HCT116 (cell line): ENCODE measurements at regions not wholly inside any gene's neighbourhood (a gene's known extent, or its start where the extent isn't known, plus 50 kb on each side); places are given as distances from the start of the nearest gene placed in this dataset.

Source experiments
- ATAC-seq: fragments of 200-7000 bp; cut with Tn5 transposase; 2 replicates; pipeline ENCODE4 v1.9.1; 2020; ENCODE audit warnings: mild to moderate bottlenecking, moderate library complexity
- BruUV-seq: library from RNA; stranded (reverse); fragments of 400-500 nt; replicated peaks from 2 replicates; lab custom pipeline; 2021; lab: Mats Ljungman, UMichigan
- CTCF ChIA-PET: fragments of 300-600 bp; sonication (Branson Sonifier 250); formaldehyde crosslinking; loops from one replicate; lab custom pipeline; 2021; ENCODE audit warnings: antibody characterized with exemption; lab: Charles Lee
- POLR2A ChIA-PET: fragments of 300-600, 350-600 bp; sonication (Branson Sonifier 250); formaldehyde crosslinking; loops from one replicate; lab custom pipeline; 2021; ENCODE audit warnings: antibody characterized with exemption; lab: Charles Lee
- RAD21 ChIA-PET, 2 experiments: fragments of 300-600 bp; sonication (Branson Sonifier 250); formaldehyde crosslinking; loops; one replicate each; lab custom pipeline; 2023; ENCODE audit warnings: low total read pairs in 2 of 2; ENCODE audit not compliant: uncharacterized antibody in 2 of 2, unreplicated experiment in 2 of 2, low non-redundant PET in 1 of 2; lab: Charles Lee
- DNase-seq: peaks from one replicate; pipeline ENCODE4 v3.0.0-alpha.2; 2010; ENCODE audit warnings: low read depth, low spot score
- H2AFZ ChIP-seq: fragments of 200-600 bp; shearing (Covaris generic), sonication (generic); 2 replicates; pipeline ENCODE4 v1.6.1; 2017; ENCODE audit warnings: low read depth, mixed run types, mixed read lengths, antibody characterized with exemption, low read length; ENCODE audit not compliant: poor library complexity, severe bottlenecking
- H3K27ac ChIP-seq: 2 replicates; pipeline ENCODE4 v1.5.1; 2012; ENCODE audit warnings: low read depth, low read length
- H3K27me3 ChIP-seq: fragments of 200-600 bp; sonication (generic); 2 replicates; pipeline ENCODE4 v1.6.1; 2016; ENCODE audit warnings: mixed run types, low read length, mixed read lengths; ENCODE audit not compliant: insufficient read depth
- H3K36me3 ChIP-seq, 2 experiments: fragments of 200-500 bp in 1 of 2; fragments of 200-600 bp in 1 of 2; sonication (Bioruptor generic) in 1 of 2; sonication (generic) in 1 of 2; 2 replicates each; pipeline versions ENCODE4 v1.5.1 to v1.6.1; 2014 to 2016; ENCODE audit warnings: low read length in 2 of 2, inconsistent platforms in 1 of 2, mixed read lengths in 1 of 2, mixed run types in 1 of 2; ENCODE audit not compliant: insufficient read depth in 2 of 2, control insufficient read depth in 1 of 2
- H3K4me1 ChIP-seq, 2 experiments: fragments of 200-600 bp in 1 of 2; sonication (generic) in 1 of 2; 2 replicates each; pipeline versions ENCODE4 v1.5.1 to v1.6.1; 2012 to 2017; ENCODE audit warnings: low read length in 2 of 2, inconsistent platforms in 1 of 2, mild to moderate bottlenecking in 1 of 2, mixed read lengths in 1 of 2, mixed run types in 1 of 2, moderate library complexity in 1 of 2; ENCODE audit not compliant: insufficient read depth in 2 of 2, control insufficient read depth in 1 of 2
- H3K4me2 ChIP-seq: fragments of 200-600 bp; sonication (generic); 2 replicates; pipeline ENCODE4 v1.6.1; 2017; ENCODE audit warnings: mixed run types, low read length, mixed read lengths
- H3K4me3 ChIP-seq, 2 experiments: fragments of 200-600 bp in 1 of 2; sonication (generic) in 1 of 2; replicated peaks in 1 of 2; 2 replicates each; pipeline ENCODE4 v1.5.1; 2011 to 2016; ENCODE audit warnings: low read length in 2 of 2, control low read depth in 1 of 2, low read depth in 1 of 2, mild to moderate bottlenecking in 1 of 2, mixed read lengths in 1 of 2, mixed run types in 1 of 2
- H3K79me2 ChIP-seq: fragments of 200-600 bp; sonication (generic); 2 replicates; pipeline ENCODE4 v1.6.1; 2017; ENCODE audit warnings: mild to moderate bottlenecking, mixed run types, low read length, moderate library complexity, mixed read lengths; ENCODE audit not compliant: insufficient read depth
- H3K9ac ChIP-seq: fragments of 200-600 bp; sonication (generic); 2 replicates; pipeline ENCODE4 v1.6.1; 2016; ENCODE audit warnings: low read length, mixed read lengths
- H3K9me2 ChIP-seq: fragments of 200-600 bp; sonication (generic), shearing (Covaris generic); 2 replicates; pipeline ENCODE4 v1.6.1; 2017; ENCODE audit warnings: mixed run types, mild to moderate bottlenecking, moderate library complexity; ENCODE audit not compliant: insufficient read depth
- H3K9me3 ChIP-seq, 2 experiments: fragments of 200-500 bp in 1 of 2; fragments of 200-600 bp in 1 of 2; sonication (Bioruptor generic) in 1 of 2; sonication (generic) in 1 of 2; 2 replicates each; pipeline ENCODE4 v1.6.1; 2014 to 2017; ENCODE audit warnings: low read length in 2 of 2, mixed read lengths in 2 of 2, inconsistent platforms in 1 of 2, low read depth in 1 of 2, mild to moderate bottlenecking in 1 of 2, mixed run types in 1 of 2, moderate library complexity in 1 of 2; ENCODE audit not compliant: control insufficient read depth in 1 of 2, insufficient read depth in 1 of 2
- H4K20me1 ChIP-seq: fragments of 200-600 bp; sonication (generic), shearing (Covaris generic); 2 replicates; pipeline ENCODE4 v1.6.1; 2017; ENCODE audit warnings: mixed run types, mild to moderate bottlenecking, moderate library complexity; ENCODE audit not compliant: insufficient read depth
- ATF3 ChIP-seq: IDR thresholded peaks from 2 replicates; pipeline ENCODE4 v1.6.1; 2012
- CBX3 ChIP-seq: IDR thresholded peaks from 2 replicates; pipeline ENCODE4 v1.6.1; 2012; ENCODE audit warnings: low read depth
- CTCF ChIP-seq, 3 experiments: fragments of 200-600 bp in 1 of 3; sonication (generic) in 1 of 3; IDR thresholded peaks in 2 of 3; conservative IDR thresholded peaks in 1 of 3; 2 replicates each; pipeline ENCODE4 v1.5.1; 2012 to 2017; ENCODE audit warnings: low read depth in 2 of 3, low read length in 2 of 3, antibody characterized with exemption in 1 of 3, borderline replicate concordance in 1 of 3, control low read depth in 1 of 3, mild to moderate bottlenecking in 1 of 3, mixed read lengths in 1 of 3, mixed run types in 1 of 3, moderate library complexity in 1 of 3; ENCODE audit not compliant: insufficient read depth in 1 of 3
- ELF1 ChIP-seq: IDR thresholded peaks from 2 replicates; pipeline ENCODE4 v1.6.1; 2012; ENCODE audit warnings: low read depth, borderline replicate concordance
- EZH2phosphoT487 ChIP-seq: fragments of 200-600 bp; IDR thresholded peaks from 2 replicates; pipeline ENCODE4 v1.6.1; 2018; ENCODE audit warnings: antibody characterized with exemption, borderline replicate concordance
- FOSL1 ChIP-seq: IDR thresholded peaks from 2 replicates; pipeline ENCODE4 v1.6.1; 2012; ENCODE audit warnings: low read depth
- JUND ChIP-seq: IDR thresholded peaks from 2 replicates; pipeline ENCODE4 v1.6.1; 2012
- MAX ChIP-seq: IDR thresholded peaks from 2 replicates; pipeline ENCODE4 v1.6.1; 2012
- POLR2A ChIP-seq: IDR thresholded peaks from 2 replicates; pipeline ENCODE4 v1.7.0; 2011; ENCODE audit warnings: borderline replicate concordance; ENCODE audit not compliant: insufficient read depth, insufficient read length; ENCODE audit errors: extremely low read depth
- SIN3A ChIP-seq: IDR thresholded peaks from 2 replicates; pipeline ENCODE4 v1.6.1; 2012; ENCODE audit warnings: low read depth
- SRF ChIP-seq: IDR thresholded peaks from 2 replicates; pipeline ENCODE4 v1.6.1; 2012; ENCODE audit warnings: low read depth
- TCF7L2 ChIP-seq: IDR thresholded peaks from 2 replicates; pipeline ENCODE4 v1.7.0; 2011; ENCODE audit warnings: borderline replicate concordance, inconsistent platforms; ENCODE audit not compliant: insufficient read depth, insufficient read length; ENCODE audit errors: extremely low read depth
- YY1 ChIP-seq: IDR thresholded peaks from 2 replicates; pipeline ENCODE4 v1.6.1; 2011; ENCODE audit warnings: low read length, low read depth, moderate library complexity, mild to moderate bottlenecking; ENCODE audit not compliant: insufficient replicate concordance; ENCODE audit errors: extremely low read depth
- ZFX ChIP-seq: fragments of 450-650 bp; IDR thresholded peaks from 2 replicates; pipeline ENCODE4 v1.6.1; 2017
- intact Hi-C: fragments of 100-400 bp; cut with micrococcal nuclease; formaldehyde crosslinking; loops from 2 replicates; pipeline ENCODE4 v1.10.0; 2022

- ChIA-PET POLR2A (no interaction called here), RAD21 (no interaction called here), CTCF (no interaction called here)
- Histone ChIP-seq H3K27ac (no peak overlapping the region), H4K20me1 (no peaks in the 10 kb centered on the region), H3K4me3 (no peak overlapping the region), H2AFZ (no peak overlapping the region), H3K4me1 (no peaks in the 10 kb centered on the region), H3K27me3 (no peaks in the 10 kb centered on the region), H3K9ac (no peak overlapping the region), H3K4me2 (no peak overlapping the region)
- no peak for DNase-seq
- intact Hi-C loops = no loop called here
- TF ChIP-seq CBX3 = no peak
- TF ChIP-seq JUND = no peak
- TF ChIP-seq ATF3 = no peak
- TF ChIP-seq ELF1 = no peak
- TF ChIP-seq CTCF (IDR thresholded peaks at IDR 0.05 in 2 of 3, conservative IDR thresholded peaks at IDR 0.05 in 1 of 3; ENCODE audit: borderline replicate concordance in 1 of 3, insufficient read depth in 1 of 3, low read depth in 2 of 3, low read length in 2 of 3) = no peak
- TF ChIP-seq TCF7L2 = no peak
- TF ChIP-seq YY1 = no peak
- no peak for TF ChIP-seq FOSL1
- TF ChIP-seq POLR2A = no peak
- TF ChIP-seq SIN3A = no peak
- no peak for TF ChIP-seq ZFX
- TF ChIP-seq SRF = no peak
- no peak for TF ChIP-seq EZH2phosphoT487
- no peak for TF ChIP-seq MAX
- TF ChIP-seq, all 23 proteins: peak for 0
- H3K9me3 ChIP-seq = 0 out of 4 replicates have a peak, but pooled peaks cover 0 to 7% of the 10 kb centered on the region in 2 experiments
- H3K36me3 ChIP-seq = no peaks in the 10 kb centered on the region
- BruUV-seq = no TSS peak
- no peak for ATAC-seq
- no peaks in the 10 kb centered on the region for H3K79me2 ChIP-seq
- no peaks in the 10 kb centered on the region for H3K9me2 ChIP-seq
These were observed 60.9 kb upstream of the LDB2 start for GRCh38 chr4:16959305-16959704.
